SK-N-MC (cell line): ENCODE measurements at regions not wholly inside any gene's neighbourhood (a gene's known extent, or its start where the extent isn't known, plus 50 kb on each side); places are given as distances from the start of the nearest gene placed in this dataset.

Experiments
- EZH2 ChIP-seq: fragments of 200-600 bp; sonication (generic); IDR thresholded peaks from one replicate; pipeline ENCODE4 v1.6.1; 2017; ENCODE audit warnings: antibody characterized with exemption
- FOXP2 ChIP-seq: optimal IDR thresholded peaks from 2 replicates; pipeline ENCODE3; 2011; ENCODE audit warnings: mild to moderate bottlenecking, moderate library complexity; ENCODE audit not compliant: insufficient read depth; ENCODE audit errors: extremely low read length, control extremely low read depth
- POLR2AphosphoS5 ChIP-seq: IDR thresholded peaks from 2 replicates; pipeline ENCODE4 v1.6.1; 2012; ENCODE audit warnings: mild to moderate bottlenecking, low read depth, low read length, borderline replicate concordance

- TF ChIP-seq EZH2, result no peak
- TF ChIP-seq POLR2AphosphoS5, result no peak
- TF ChIP-seq FOXP2, result no peak
Observed at GRCh38 chr6:37109714-37110499, 60.0 kb upstream of the PIM1 start.
